Liver (tissue), 8 donors: ENCODE measurements at regions not wholly inside any gene's neighbourhood (a gene's known extent, or its start where the extent isn't known, plus 50 kb on each side); places are given as distances from the start of the nearest gene placed in this dataset.

ENCODE experiments used
- DNase-seq: peaks from one replicate; pipeline ENCODE4 v3.0.0-alpha.2; 2017; ENCODE audit warnings: low spot score
- H3K27ac ChIP-seq, 2 donors: one replicate each; pipeline ENCODE4 v1.7.0; 2013; ENCODE audit warnings: inconsistent platforms in 2 of 2, low read length in 2 of 2, control low read depth in 1 of 2, low read depth in 1 of 2, mild to moderate bottlenecking in 1 of 2
- H3K27me3 ChIP-seq, 4 donors: one replicate each; pipeline versions ENCODE4 v1.6.1 to v1.7.0; 2013; ENCODE audit warnings: low read length in 3 of 4, inconsistent platforms in 1 of 4, mild to moderate bottlenecking in 1 of 4, moderate library complexity in 1 of 4; ENCODE audit not compliant: control insufficient read depth in 4 of 4, insufficient read depth in 4 of 4
- H3K36me3 ChIP-seq, 4 donors: one replicate each; pipeline versions ENCODE4 v1.6.1 to v1.7.0; 2013; ENCODE audit warnings: low read length in 3 of 4, mild to moderate bottlenecking in 3 of 4, low read depth in 1 of 4, moderate library complexity in 1 of 4; ENCODE audit not compliant: control insufficient read depth in 4 of 4, insufficient read depth in 3 of 4
- H3K4me1 ChIP-seq, 4 donors: one replicate each; pipeline versions ENCODE4 v1.6.1 to v1.7.0; 2013; ENCODE audit warnings: low read length in 3 of 4, mild to moderate bottlenecking in 3 of 4, moderate library complexity in 1 of 4; ENCODE audit not compliant: control insufficient read depth in 4 of 4, insufficient read depth in 4 of 4
- H3K4me3 ChIP-seq, 3 donors: one replicate each; pipeline versions ENCODE4 v1.6.1 to v1.7.0; 2013; ENCODE audit warnings: low read length in 3 of 3, control low read depth in 1 of 3, low read depth in 1 of 3, mild to moderate bottlenecking in 1 of 3
- H3K9ac ChIP-seq, 2 donors: one replicate each; pipeline ENCODE4 v1.7.0; 2013; ENCODE audit warnings: low read length in 2 of 2, mild to moderate bottlenecking in 2 of 2, moderate library complexity in 2 of 2, control low read depth in 1 of 2, low read depth in 1 of 2
- H3K9me3 ChIP-seq, 4 donors: one replicate each; pipeline versions ENCODE4 v1.6.1 to v1.7.0; 2013; ENCODE audit warnings: low read length in 3 of 4; ENCODE audit not compliant: control insufficient read depth in 4 of 4
- EGR1 ChIP-seq, 2 donors: IDR thresholded peaks; 2 replicates each; pipeline ENCODE4 v1.6.1; 2016 to 2018; ENCODE audit warnings: antibody characterized with exemption in 2 of 2, low read depth in 2 of 2
- FOXA1 ChIP-seq: IDR thresholded peaks from 2 replicates; pipeline ENCODE4 v1.6.1; 2016; ENCODE audit warnings: antibody characterized with exemption
- FOXA2 ChIP-seq: IDR thresholded peaks from 2 replicates; pipeline ENCODE4 v1.6.1; 2016; ENCODE audit warnings: antibody characterized with exemption
- GABPA ChIP-seq, 2 donors: IDR thresholded peaks in 1 of 2; conservative IDR thresholded peaks in 1 of 2; 2 replicates each; pipeline ENCODE4 v1.6.1; 2016; ENCODE audit warnings: antibody characterized with exemption in 2 of 2, mild to moderate bottlenecking in 1 of 2, moderate library complexity in 1 of 2
- HNF4A ChIP-seq, 2 donors: conservative IDR thresholded peaks; 2 replicates each; pipeline ENCODE4 v1.6.1; 2016; ENCODE audit warnings: antibody characterized with exemption in 2 of 2, mild to moderate bottlenecking in 2 of 2
- HNF4G ChIP-seq: IDR thresholded peaks from 2 replicates; pipeline ENCODE4 v1.6.1; 2016; ENCODE audit warnings: antibody characterized with exemption
- JUND ChIP-seq, 2 donors: IDR thresholded peaks; 2 replicates each; pipeline ENCODE4 v1.6.1; 2016; ENCODE audit warnings: antibody characterized with exemption in 2 of 2
- NR2F2 ChIP-seq: IDR thresholded peaks from 2 replicates; pipeline ENCODE4 v1.6.1; 2016; ENCODE audit warnings: antibody characterized with exemption
- RAD21 ChIP-seq, 2 donors: IDR thresholded peaks; 2 replicates each; pipeline ENCODE4 v1.6.1; 2016; ENCODE audit warnings: antibody characterized with exemption in 2 of 2, mild to moderate bottlenecking in 2 of 2
- RXRA ChIP-seq, 2 donors: IDR thresholded peaks; 2 replicates each; pipeline ENCODE4 v1.6.1; 2017 to 2018; ENCODE audit warnings: antibody characterized with exemption in 2 of 2, mild to moderate bottlenecking in 1 of 2
- SP1 ChIP-seq: IDR thresholded peaks from 2 replicates; pipeline ENCODE4 v1.6.1; 2018; ENCODE audit warnings: antibody characterized with exemption, mild to moderate bottlenecking
- TAF1 ChIP-seq: conservative IDR thresholded peaks from 2 replicates; pipeline ENCODE4 v1.6.1; 2016; ENCODE audit warnings: antibody characterized with exemption, mild to moderate bottlenecking
- YY1 ChIP-seq: IDR thresholded peaks from 2 replicates; pipeline ENCODE4 v1.6.1; 2016; ENCODE audit warnings: antibody characterized with exemption, mild to moderate bottlenecking
- WGBS: extraction: QIAGEN DNeasy Blood & Tissue Kit; methylation state at CpG from one replicate; pipeline ENCODE4 v1.1.7; 2013; 5-methylcytosine and 5-hydroxymethylcytosine counted together
- TF ChIP-seq, protein P1 (sequence below): IDR thresholded peaks from 2 replicates; pipeline ENCODE4 v1.6.1; 2016; ENCODE audit warnings: antibody characterized with exemption
- TF ChIP-seq, protein P2 (sequence below): IDR thresholded peaks from 2 replicates; pipeline ENCODE4 v1.6.1; 2016; ENCODE audit warnings: antibody characterized with exemption
- TF ChIP-seq, protein P3 (sequence below): IDR thresholded peaks from 2 replicates; pipeline ENCODE4 v1.6.1; 2016; ENCODE audit warnings: antibody characterized with exemption
- TF ChIP-seq, protein P4 (sequence below): IDR thresholded peaks from 2 replicates; pipeline ENCODE4 v1.6.1; 2016; ENCODE audit warnings: antibody characterized with exemption, mild to moderate bottlenecking
- TF ChIP-seq, protein P5 (sequence below): fragments of 150-350 bp; IDR thresholded peaks from 2 replicates; pipeline ENCODE4 v1.5.1; 2017; ENCODE audit warnings: improper control_type of control experiment, low read depth, low read length; ENCODE audit not compliant: missing input control
- donor health status: healthy.
- donor health status: healthy.
- donor health status: healthy.
- donor health status: healthy.
- donor health status: healthy.

DNA sequence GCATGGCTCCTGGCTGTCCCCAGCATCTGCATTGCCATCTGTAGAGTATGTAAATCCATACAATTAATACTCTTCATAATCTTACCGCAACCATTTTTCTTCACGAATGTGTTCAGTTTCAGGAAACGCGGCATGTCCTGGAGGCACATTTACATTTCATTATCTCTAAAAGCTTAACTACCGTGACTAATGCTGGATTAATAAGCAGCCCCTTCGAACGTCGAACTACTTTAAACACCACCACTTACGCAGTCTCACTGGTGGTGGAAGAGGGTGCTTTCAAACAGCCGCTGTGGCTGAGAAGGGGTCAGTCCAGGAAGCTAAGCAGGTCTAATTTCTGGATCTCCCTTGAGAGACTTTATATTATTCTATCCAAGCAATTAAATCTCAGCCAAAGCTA lies 85.6 kb downstream of the C5orf15 start:
- DNase-seq: no peak
- Histone ChIP-seq H3K9me3 (no peaks in the 10 kb centered on the region), H3K36me3 (no peaks in the 10 kb centered on the region), H3K4me1 (no peaks in the 10 kb centered on the region), H3K27me3 (no peaks in the 10 kb centered on the region), H3K9ac (no peak overlapping the region), H3K27ac (no peak overlapping the region), H3K4me3 (no peak overlapping the region)
- TF ChIP-seq YY1: no peak
- TF ChIP-seq, protein P1, sequence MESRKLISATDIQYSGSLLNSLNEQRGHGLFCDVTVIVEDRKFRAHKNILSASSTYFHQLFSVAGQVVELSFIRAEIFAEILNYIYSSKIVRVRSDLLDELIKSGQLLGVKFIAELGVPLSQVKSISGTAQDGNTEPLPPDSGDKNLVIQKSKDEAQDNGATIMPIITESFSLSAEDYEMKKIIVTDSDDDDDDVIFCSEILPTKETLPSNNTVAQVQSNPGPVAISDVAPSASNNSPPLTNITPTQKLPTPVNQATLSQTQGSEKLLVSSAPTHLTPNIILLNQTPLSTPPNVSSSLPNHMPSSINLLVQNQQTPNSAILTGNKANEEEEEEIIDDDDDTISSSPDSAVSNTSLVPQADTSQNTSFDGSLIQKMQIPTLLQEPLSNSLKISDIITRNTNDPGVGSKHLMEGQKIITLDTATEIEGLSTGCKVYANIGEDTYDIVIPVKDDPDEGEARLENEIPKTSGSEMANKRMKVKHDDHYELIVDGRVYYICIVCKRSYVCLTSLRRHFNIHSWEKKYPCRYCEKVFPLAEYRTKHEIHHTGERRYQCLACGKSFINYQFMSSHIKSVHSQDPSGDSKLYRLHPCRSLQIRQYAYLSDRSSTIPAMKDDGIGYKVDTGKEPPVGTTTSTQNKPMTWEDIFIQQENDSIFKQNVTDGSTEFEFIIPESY: no peak
- no peak for TF ChIP-seq RAD21 (IDR thresholded peaks at IDR 0.05)
- no peak for TF ChIP-seq GABPA (IDR thresholded peaks at IDR 0.05 in 1 of 2, conservative IDR thresholded peaks at IDR 0.05 in 1 of 2)
- no peak for TF ChIP-seq FOXA2
- TF ChIP-seq FOXA1: no peak
- TF ChIP-seq, protein P2, sequence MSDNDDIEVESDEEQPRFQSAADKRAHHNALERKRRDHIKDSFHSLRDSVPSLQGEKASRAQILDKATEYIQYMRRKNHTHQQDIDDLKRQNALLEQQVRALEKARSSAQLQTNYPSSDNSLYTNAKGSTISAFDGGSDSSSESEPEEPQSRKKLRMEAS: no peak
- TF ChIP-seq NR2F2: no peak
- TF ChIP-seq, protein P3, sequence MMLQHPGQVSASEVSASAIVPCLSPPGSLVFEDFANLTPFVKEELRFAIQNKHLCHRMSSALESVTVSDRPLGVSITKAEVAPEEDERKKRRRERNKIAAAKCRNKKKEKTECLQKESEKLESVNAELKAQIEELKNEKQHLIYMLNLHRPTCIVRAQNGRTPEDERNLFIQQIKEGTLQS: no peak
- TF ChIP-seq EGR1 (IDR thresholded peaks at IDR 0.05; ENCODE audit: low read depth in 2 of 2): no peak
- no peak for TF ChIP-seq HNF4G
- no peak for TF ChIP-seq SP1
- no peak for TF ChIP-seq RXRA (IDR thresholded peaks at IDR 0.05)
- TF ChIP-seq HNF4A (conservative IDR thresholded peaks at IDR 0.05): no peak
- TF ChIP-seq JUND (IDR thresholded peaks at IDR 0.05): no peak
- TF ChIP-seq, protein P4, sequence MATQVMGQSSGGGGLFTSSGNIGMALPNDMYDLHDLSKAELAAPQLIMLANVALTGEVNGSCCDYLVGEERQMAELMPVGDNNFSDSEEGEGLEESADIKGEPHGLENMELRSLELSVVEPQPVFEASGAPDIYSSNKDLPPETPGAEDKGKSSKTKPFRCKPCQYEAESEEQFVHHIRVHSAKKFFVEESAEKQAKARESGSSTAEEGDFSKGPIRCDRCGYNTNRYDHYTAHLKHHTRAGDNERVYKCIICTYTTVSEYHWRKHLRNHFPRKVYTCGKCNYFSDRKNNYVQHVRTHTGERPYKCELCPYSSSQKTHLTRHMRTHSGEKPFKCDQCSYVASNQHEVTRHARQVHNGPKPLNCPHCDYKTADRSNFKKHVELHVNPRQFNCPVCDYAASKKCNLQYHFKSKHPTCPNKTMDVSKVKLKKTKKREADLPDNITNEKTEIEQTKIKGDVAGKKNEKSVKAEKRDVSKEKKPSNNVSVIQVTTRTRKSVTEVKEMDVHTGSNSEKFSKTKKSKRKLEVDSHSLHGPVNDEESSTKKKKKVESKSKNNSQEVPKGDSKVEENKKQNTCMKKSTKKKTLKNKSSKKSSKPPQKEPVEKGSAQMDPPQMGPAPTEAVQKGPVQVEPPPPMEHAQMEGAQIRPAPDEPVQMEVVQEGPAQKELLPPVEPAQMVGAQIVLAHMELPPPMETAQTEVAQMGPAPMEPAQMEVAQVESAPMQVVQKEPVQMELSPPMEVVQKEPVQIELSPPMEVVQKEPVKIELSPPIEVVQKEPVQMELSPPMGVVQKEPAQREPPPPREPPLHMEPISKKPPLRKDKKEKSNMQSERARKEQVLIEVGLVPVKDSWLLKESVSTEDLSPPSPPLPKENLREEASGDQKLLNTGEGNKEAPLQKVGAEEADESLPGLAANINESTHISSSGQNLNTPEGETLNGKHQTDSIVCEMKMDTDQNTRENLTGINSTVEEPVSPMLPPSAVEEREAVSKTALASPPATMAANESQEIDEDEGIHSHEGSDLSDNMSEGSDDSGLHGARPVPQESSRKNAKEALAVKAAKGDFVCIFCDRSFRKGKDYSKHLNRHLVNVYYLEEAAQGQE: no peak
- no peak for TF ChIP-seq TAF1
- TF ChIP-seq, protein P5, sequence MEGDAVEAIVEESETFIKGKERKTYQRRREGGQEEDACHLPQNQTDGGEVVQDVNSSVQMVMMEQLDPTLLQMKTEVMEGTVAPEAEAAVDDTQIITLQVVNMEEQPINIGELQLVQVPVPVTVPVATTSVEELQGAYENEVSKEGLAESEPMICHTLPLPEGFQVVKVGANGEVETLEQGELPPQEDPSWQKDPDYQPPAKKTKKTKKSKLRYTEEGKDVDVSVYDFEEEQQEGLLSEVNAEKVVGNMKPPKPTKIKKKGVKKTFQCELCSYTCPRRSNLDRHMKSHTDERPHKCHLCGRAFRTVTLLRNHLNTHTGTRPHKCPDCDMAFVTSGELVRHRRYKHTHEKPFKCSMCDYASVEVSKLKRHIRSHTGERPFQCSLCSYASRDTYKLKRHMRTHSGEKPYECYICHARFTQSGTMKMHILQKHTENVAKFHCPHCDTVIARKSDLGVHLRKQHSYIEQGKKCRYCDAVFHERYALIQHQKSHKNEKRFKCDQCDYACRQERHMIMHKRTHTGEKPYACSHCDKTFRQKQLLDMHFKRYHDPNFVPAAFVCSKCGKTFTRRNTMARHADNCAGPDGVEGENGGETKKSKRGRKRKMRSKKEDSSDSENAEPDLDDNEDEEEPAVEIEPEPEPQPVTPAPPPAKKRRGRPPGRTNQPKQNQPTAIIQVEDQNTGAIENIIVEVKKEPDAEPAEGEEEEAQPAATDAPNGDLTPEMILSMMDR: no peak
- 92% methylated on average over 10 of the region's 10 CpGs for WGBS

DNA sequence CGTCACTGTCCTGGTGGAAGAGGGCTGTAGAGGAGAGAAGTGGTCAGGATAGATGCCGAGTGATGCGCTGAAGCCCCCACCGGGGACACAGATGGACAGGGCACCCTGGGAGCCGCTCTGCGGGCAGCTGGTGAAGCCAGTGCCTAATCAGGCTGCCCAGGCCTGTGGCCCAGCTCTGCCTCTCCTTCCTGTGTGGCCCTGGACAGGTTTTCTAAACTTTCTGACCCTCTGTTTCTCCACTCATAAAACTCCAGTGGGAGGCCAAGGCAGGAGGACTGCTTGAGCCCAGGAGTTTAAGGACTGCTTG lies 86.1 kb downstream of the C5orf15 start:
- Histone ChIP-seq H3K27ac (no peak overlapping the region), H3K36me3 (no peaks in the 10 kb centered on the region), H3K4me3 (no peak overlapping the region), H3K4me1 (no peaks in the 10 kb centered on the region), H3K9me3 (no peaks in the 10 kb centered on the region), H3K27me3 (no peaks in the 10 kb centered on the region), H3K9ac (no peak overlapping the region)
- 95% methylated on average over 6 of the region's 6 CpGs for WGBS
- TF ChIP-seq HNF4A (conservative IDR thresholded peaks at IDR 0.05): no peak
- TF ChIP-seq FOXA1: no peak
- no peak for TF ChIP-seq NR2F2
- TF ChIP-seq JUND (IDR thresholded peaks at IDR 0.05): no peak
- TF ChIP-seq, protein P3: no peak
- no peak for DNase-seq
